Fibroblast of lung (primary cell): ENCODE measurements at regions not wholly inside any gene's neighbourhood (a gene's known extent, or its start where the extent isn't known, plus 50 kb on each side); places are given as distances from the start of the nearest gene placed in this dataset.

ENCODE experiments used
- CTCF ChIP-seq, 2 donors: IDR thresholded peaks in 1 of 2; conservative IDR thresholded peaks in 1 of 2; 1 replicate in 1 of 2; 2 replicates in 1 of 2; pipeline ENCODE4 v1.5.1; 2011 to 2012; ENCODE audit warnings: low read length in 2 of 2, control low read depth in 1 of 2, inconsistent platforms in 1 of 2, low read depth in 1 of 2, mild to moderate bottlenecking in 1 of 2
- EZH2 ChIP-seq: IDR thresholded peaks from 2 replicates; pipeline ENCODE4 v1.5.1; 2012; ENCODE audit warnings: low read length, control low read depth, mild to moderate bottlenecking; ENCODE audit errors: missing control alignments

GRCh38 chr4:14708574-14708973, 293.7 kb upstream of the CPEB2 start:
- TF ChIP-seq CTCF (conservative IDR thresholded peaks at IDR 0.05 in 1 of 2, IDR thresholded peaks at IDR 0.05 in 1 of 2; ENCODE audit: low read depth in 1 of 2, low read length in 2 of 2), result no peak
- no peak for TF ChIP-seq EZH2
